ENCODE measurements at regions not wholly inside any gene's neighbourhood (a gene's known extent, or its start where the extent isn't known, plus 50 kb on each side); places are given as distances from the start of the nearest gene placed in this dataset.

- no peak for DNase-seq
Observed at GRCh38 chr3:76352511-76353284, 567.3 kb upstream of the ZNF717 start.

- no peak for DNase-seq
Observed at GRCh38 chr3:76353683-76354082, 568.3 kb upstream of the ZNF717 start.

GRCh38 chr3:76361010-76361409 lies 575.7 kb upstream of the ZNF717 start:
- no peak for DNase-seq

GRCh38 chr3:76362643-76363042 lies 577.3 kb upstream of the ZNF717 start:
- no peak for DNase-seq

GRCh38 chr3:76365275-76365674 lies 579.9 kb upstream of the ZNF717 start:
- no peak for DNase-seq

- DNase-seq: no peak
Observed at GRCh38 chr3:76367281-76367680, 581.9 kb upstream of the ZNF717 start.

GRCh38 chr3:76369170-76369569 lies 583.8 kb upstream of the ZNF717 start:
- no peak for DNase-seq

- no peak for DNase-seq
Observed at GRCh38 chr3:76370749-76371520, 585.6 kb upstream of the ZNF717 start.

- no peak for DNase-seq
Observed at GRCh38 chr3:76372497-76372896, 587.1 kb upstream of the ZNF717 start.

- DNase-seq: no peak
Observed at GRCh38 chr3:76377074-76377473, 591.7 kb upstream of the ZNF717 start.

GRCh38 chr3:76378789-76379188 lies 593.4 kb upstream of the ZNF717 start:
- DNase-seq: no peak

- no peak for DNase-seq
Observed at GRCh38 chr3:76383781-76384180, 598.4 kb upstream of the ZNF717 start.

- DNase-seq: no peak
Observed at GRCh38 chr3:76387000-76387399, 601.7 kb upstream of the ZNF717 start.

- no peak for DNase-seq
Observed at GRCh38 chr3:76400141-76400540, 614.8 kb upstream of the ZNF717 start.

GRCh38 chr3:76402926-76403325 lies 617.6 kb upstream of the ZNF717 start:
- DNase-seq: no peak

- DNase-seq: no peak
Observed at GRCh38 chr3:76403556-76403955, 618.2 kb upstream of the ZNF717 start.

- DNase-seq: no peak
Observed at GRCh38 chr3:76405196-76405595, 619.8 kb upstream of the ZNF717 start.

GRCh38 chr3:76410762-76411281 lies 625.5 kb upstream of the ZNF717 start:
- DNase-seq: no peak

GRCh38 chr3:76415384-76415783 lies 624.5 kb upstream of the ROBO2 start:
- DNase-seq: no peak

GRCh38 chr3:76429581-76430177 lies 610.2 kb upstream of the ROBO2 start:
- no peak for DNase-seq

GRCh38 chr3:76432396-76432795 lies 607.5 kb upstream of the ROBO2 start:
- no peak for DNase-seq

GRCh38 chr3:76436894-76437293 lies 603.0 kb upstream of the ROBO2 start:
- DNase-seq: no peak

- no peak for DNase-seq
Observed at GRCh38 chr3:76438971-76439370, 600.9 kb upstream of the ROBO2 start.

Measured in NCI-H446 treated with DMSO at 0.1 percent for 48 hours (cell line).